Keratinocyte (primary cell): ENCODE measurements at regions not wholly inside any gene's neighbourhood (a gene's known extent, or its start where the extent isn't known, plus 50 kb on each side); places are given as distances from the start of the nearest gene placed in this dataset.

Source experiments
- DNase-seq: peaks from one replicate; pipeline ENCODE4 v3.0.0-alpha.2; 2011; ENCODE audit warnings: low read depth, missing footprints, low spot score
- FAIRE-seq: peaks from 2 replicates; lab custom pipeline; 2011; peaks lifted over from hg19 to GRCh38; lab: Jason Lieb, UNC
- H2AFZ ChIP-seq: 2 replicates; pipeline ENCODE4 v1.6.0; 2012; ENCODE audit warnings: low read length, control low read depth, inconsistent platforms; ENCODE audit not compliant: control insufficient read depth
- H3K27ac ChIP-seq: 2 replicates; pipeline ENCODE4 v1.5.1; 2011; ENCODE audit warnings: low read length; ENCODE audit not compliant: control insufficient read depth, insufficient read depth
- H3K27me3 ChIP-seq: 3 replicates; pipeline ENCODE4 v1.6.0; 2011; ENCODE audit warnings: low read length; ENCODE audit not compliant: control insufficient read depth, insufficient read depth; ENCODE audit errors: extremely low read depth
- H3K36me3 ChIP-seq, 2 experiments: 2 replicates in 1 of 2; 3 replicates in 1 of 2; pipeline ENCODE4 v1.5.1; 2011; ENCODE audit warnings: low read length in 2 of 2, mild to moderate bottlenecking in 1 of 2; ENCODE audit not compliant: control insufficient read depth in 2 of 2, insufficient read depth in 2 of 2; ENCODE audit errors: extremely low read depth in 1 of 2
- H3K4me1 ChIP-seq: 3 replicates; pipeline ENCODE4 v1.5.1; 2011; ENCODE audit warnings: low read length; ENCODE audit not compliant: control insufficient read depth, insufficient read depth; ENCODE audit errors: extremely low read depth
- H3K4me2 ChIP-seq: 3 replicates; pipeline ENCODE4 v1.6.0; 2011; ENCODE audit warnings: low read depth, low read length; ENCODE audit not compliant: control insufficient read depth, insufficient read depth; ENCODE audit errors: extremely low read depth
- H3K4me3 ChIP-seq, 3 experiments: fragments of 200-600 bp in 1 of 3; sonication (generic) in 1 of 3; 2 replicates in 2 of 3; 3 replicates in 1 of 3; pipeline ENCODE4 v1.5.1; 2011 to 2016; ENCODE audit warnings: low read length in 3 of 3, mild to moderate bottlenecking in 3 of 3, control low read depth in 2 of 3, inconsistent platforms in 1 of 3, low read depth in 1 of 3, mixed read lengths in 1 of 3, mixed run types in 1 of 3, moderate library complexity in 1 of 3; ENCODE audit not compliant: control insufficient read depth in 2 of 3, insufficient read depth in 2 of 3; ENCODE audit errors: extremely low read depth in 1 of 3
- H3K79me2 ChIP-seq: 2 replicates; pipeline ENCODE4 v1.6.0; 2012; ENCODE audit warnings: low read length; ENCODE audit not compliant: control insufficient read depth, insufficient read depth
- H3K9ac ChIP-seq: 3 replicates; pipeline ENCODE4 v1.6.0; 2011; ENCODE audit warnings: low read length; ENCODE audit not compliant: control insufficient read depth, insufficient read depth; ENCODE audit errors: extremely low read depth
- H3K9me1 ChIP-seq: 3 replicates; pipeline ENCODE4 v1.6.0; 2011; ENCODE audit warnings: low read length; ENCODE audit not compliant: control insufficient read depth, insufficient read depth; ENCODE audit errors: extremely low read depth
- H3K9me3 ChIP-seq: 2 replicates; pipeline ENCODE4 v1.5.1; 2012; ENCODE audit warnings: low read depth, low read length; ENCODE audit not compliant: control insufficient read depth
- H4K20me1 ChIP-seq: 3 replicates; pipeline ENCODE4 v1.6.0; 2011; ENCODE audit warnings: low read length; ENCODE audit not compliant: control insufficient read depth, insufficient read depth; ENCODE audit errors: extremely low read depth
- EZH2 ChIP-seq: IDR thresholded peaks from one replicate; pipeline ENCODE4 v1.6.1; 2012; ENCODE audit warnings: inconsistent platforms, mild to moderate bottlenecking, low read length, moderate library complexity
- dilution Hi-C: fragments of 300-500 bp; cut with MboI; formaldehyde crosslinking; loops from one replicate; pipeline ENCODE4 v1.7.0; 2020; ENCODE audit warnings: low sequenced_read_pairs; ENCODE audit not compliant: extremely low pct_ligation_motif_present
- TF ChIP-seq, protein P1 (sequence below), 3 experiments: IDR thresholded peaks in 1 of 3; conservative IDR thresholded peaks in 1 of 3; optimal IDR thresholded peaks in 1 of 3; 2 replicates in 2 of 3; 3 replicates in 1 of 3; pipeline versions ENCODE3 to v1.5.1; 2011; ENCODE audit warnings: low read length in 3 of 3, mild to moderate bottlenecking in 3 of 3, moderate library complexity in 2 of 3, control low read depth in 1 of 3, inconsistent platforms in 1 of 3; ENCODE audit not compliant: insufficient read depth in 2 of 3; ENCODE audit errors: extremely low read depth in 1 of 3

DNA sequence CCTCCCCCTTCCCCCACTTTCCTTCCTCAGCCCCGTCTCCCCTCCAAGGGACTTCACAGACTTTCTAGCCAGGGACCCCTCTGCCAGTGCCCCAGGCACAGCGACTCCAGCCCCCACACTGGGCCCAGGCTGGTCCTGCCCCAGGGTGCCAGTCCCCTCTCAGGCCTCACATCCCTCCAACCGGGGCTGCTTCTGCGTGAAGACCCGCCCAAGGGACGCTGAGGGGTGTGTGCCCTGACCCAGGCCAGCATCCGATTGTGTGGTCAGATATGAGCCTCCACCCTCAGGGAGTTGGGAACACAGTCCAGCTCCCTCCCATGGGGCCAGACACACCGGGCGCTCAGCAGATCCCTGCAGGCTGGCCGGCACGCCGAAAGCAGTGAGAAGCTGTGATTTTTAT, 97.0 kb downstream of the MICALL2 start:
- Histone ChIP-seq H3K27me3 (peaks cover 9% of the 10 kb centered on the region), H3K9me1 (no peaks in the 10 kb centered on the region), H2AFZ (no peak overlapping the region), H3K4me3 (no peak overlapping the region), H3K36me3 (no peaks in the 10 kb centered on the region), H3K9ac (no peak overlapping the region), H3K4me2 (no peak overlapping the region), H4K20me1 (no peaks in the 10 kb centered on the region), H3K9me3 (no peaks in the 10 kb centered on the region), H3K27ac (no peak overlapping the region), H3K4me1 (no peaks in the 10 kb centered on the region), H3K79me2 (no peaks in the 10 kb centered on the region)
- dilution Hi-C loops = no loop called here
- DNase-seq (no peak), FAIRE-seq (no peak)
- TF ChIP-seq, protein P1, sequence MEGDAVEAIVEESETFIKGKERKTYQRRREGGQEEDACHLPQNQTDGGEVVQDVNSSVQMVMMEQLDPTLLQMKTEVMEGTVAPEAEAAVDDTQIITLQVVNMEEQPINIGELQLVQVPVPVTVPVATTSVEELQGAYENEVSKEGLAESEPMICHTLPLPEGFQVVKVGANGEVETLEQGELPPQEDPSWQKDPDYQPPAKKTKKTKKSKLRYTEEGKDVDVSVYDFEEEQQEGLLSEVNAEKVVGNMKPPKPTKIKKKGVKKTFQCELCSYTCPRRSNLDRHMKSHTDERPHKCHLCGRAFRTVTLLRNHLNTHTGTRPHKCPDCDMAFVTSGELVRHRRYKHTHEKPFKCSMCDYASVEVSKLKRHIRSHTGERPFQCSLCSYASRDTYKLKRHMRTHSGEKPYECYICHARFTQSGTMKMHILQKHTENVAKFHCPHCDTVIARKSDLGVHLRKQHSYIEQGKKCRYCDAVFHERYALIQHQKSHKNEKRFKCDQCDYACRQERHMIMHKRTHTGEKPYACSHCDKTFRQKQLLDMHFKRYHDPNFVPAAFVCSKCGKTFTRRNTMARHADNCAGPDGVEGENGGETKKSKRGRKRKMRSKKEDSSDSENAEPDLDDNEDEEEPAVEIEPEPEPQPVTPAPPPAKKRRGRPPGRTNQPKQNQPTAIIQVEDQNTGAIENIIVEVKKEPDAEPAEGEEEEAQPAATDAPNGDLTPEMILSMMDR (optimal IDR thresholded peaks at IDR 0.05 in 1 of 3, IDR thresholded peaks at IDR 0.05 in 1 of 3, conservative IDR thresholded peaks at IDR 0.05 in 1 of 3; ENCODE audit: extremely low read depth in 1 of 3, insufficient read depth in 2 of 3, low read length in 3 of 3) = no peak
- TF ChIP-seq EZH2 = no peak

DNA sequence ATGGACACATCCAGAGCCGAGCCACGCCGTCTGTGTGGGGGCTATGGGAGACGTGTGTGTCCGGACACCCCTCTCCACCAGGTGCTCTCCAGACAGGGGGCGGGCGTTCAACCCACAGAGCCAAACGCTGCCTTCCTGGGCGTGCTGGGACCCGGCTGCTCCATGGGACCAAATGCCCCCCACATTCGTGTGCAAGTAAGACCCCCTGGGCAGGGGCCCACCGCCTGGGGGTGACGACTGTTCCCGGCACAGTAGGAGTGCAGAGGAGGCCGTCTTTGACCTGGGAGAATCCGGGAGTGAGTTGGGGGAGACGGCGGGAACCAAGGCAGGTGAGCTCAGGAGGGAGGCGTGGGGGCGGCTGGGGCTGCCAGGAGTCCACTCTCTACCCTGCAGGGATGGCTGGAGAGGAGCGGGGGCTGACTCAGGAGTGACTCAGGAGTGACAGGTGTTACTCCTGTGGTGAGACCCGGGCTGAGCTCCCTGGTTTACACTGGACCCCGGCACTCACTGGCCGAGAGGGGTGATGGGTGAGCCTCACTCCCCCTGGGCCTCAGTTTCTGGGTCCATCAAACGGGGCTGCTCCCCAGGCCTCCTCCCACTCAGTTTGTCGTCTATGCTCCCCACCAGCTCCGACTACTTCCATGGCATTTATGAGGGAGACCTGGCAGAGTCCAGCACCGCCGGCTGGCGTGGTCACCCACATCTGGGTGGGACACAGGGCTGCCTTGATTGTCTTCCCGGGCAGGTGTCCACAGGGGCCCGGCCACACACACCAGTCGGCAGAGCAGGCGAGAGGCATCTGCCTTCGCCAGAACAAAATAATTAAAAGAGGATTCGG, 95.0 kb downstream of the MICALL2 start:
- no peak for DNase-seq
- H4K20me1 ChIP-seq = no peaks in the 10 kb centered on the region
- H3K9ac ChIP-seq = no peak overlapping the region
- TF ChIP-seq EZH2 = no peak
- TF ChIP-seq, protein P1 (optimal IDR thresholded peaks at IDR 0.05 in 1 of 3, IDR thresholded peaks at IDR 0.05 in 1 of 3, conservative IDR thresholded peaks at IDR 0.05 in 1 of 3; ENCODE audit: extremely low read depth in 1 of 3, insufficient read depth in 2 of 3, low read length in 3 of 3) = no peak
- no peak overlapping the region for H3K4me3 ChIP-seq
- no peak overlapping the region for H3K27ac ChIP-seq
- dilution Hi-C loops = no loop called here
- H3K79me2 ChIP-seq = no peaks in the 10 kb centered on the region
- H3K4me1 ChIP-seq = no peaks in the 10 kb centered on the region
- H3K9me3 ChIP-seq = no peaks in the 10 kb centered on the region
- H3K27me3 ChIP-seq = peaks cover 27% of the 10 kb centered on the region
- H3K36me3 ChIP-seq = no peaks in the 10 kb centered on the region
- H2AFZ ChIP-seq = no peak overlapping the region
- no peak for FAIRE-seq
- no peaks in the 10 kb centered on the region for H3K9me1 ChIP-seq
- no peak overlapping the region for H3K4me2 ChIP-seq
